Mesothelial cell of epicardium (in vitro differentiated cells): ENCODE measurements at regions not wholly inside any gene's neighbourhood (a gene's known extent, or its start where the extent isn't known, plus 50 kb on each side); places are given as distances from the start of the nearest gene placed in this dataset.
A peak's percentile ranks its signal among the peaks of the same experiment; 100 is the strongest.

Source experiments
- DNase-seq, 2 experiments: peaks; one replicate each; pipeline ENCODE4 v3.0.0; 2021; ENCODE audit warnings: low spot score in 2 of 2; ENCODE audit not compliant: unreplicated experiment in 2 of 2
- H3K27ac Mint-ChIP-seq: 2 replicates; pipeline ENCODE4 v1.8.0; 2021; ENCODE audit warnings: mixed read lengths
- H3K27me3 Mint-ChIP-seq: 2 replicates; pipeline ENCODE4 v1.8.0; 2021; ENCODE audit warnings: low read depth, mixed read lengths
- H3K36me3 Mint-ChIP-seq: 2 replicates; pipeline ENCODE4 v1.8.0; 2021; ENCODE audit warnings: mixed read lengths
- H3K4me1 Mint-ChIP-seq: 2 replicates; pipeline ENCODE4 v1.8.0; 2021; ENCODE audit warnings: mixed read lengths
- H3K4me3 Mint-ChIP-seq: 2 replicates; pipeline ENCODE4 v1.8.0; 2021; ENCODE audit warnings: mild to moderate bottlenecking, moderate library complexity, mixed read lengths
- H3K9me3 Mint-ChIP-seq: 2 replicates; pipeline ENCODE4 v1.8.0; 2021; ENCODE audit warnings: mixed read lengths
- CTCF ChIP-seq: fragments of 200-600 bp; sonication (generic); IDR thresholded peaks from one replicate; pipeline ENCODE4 v1.5.0; 2021; ENCODE audit warnings: antibody characterized with exemption; ENCODE audit not compliant: unreplicated experiment

DNA sequence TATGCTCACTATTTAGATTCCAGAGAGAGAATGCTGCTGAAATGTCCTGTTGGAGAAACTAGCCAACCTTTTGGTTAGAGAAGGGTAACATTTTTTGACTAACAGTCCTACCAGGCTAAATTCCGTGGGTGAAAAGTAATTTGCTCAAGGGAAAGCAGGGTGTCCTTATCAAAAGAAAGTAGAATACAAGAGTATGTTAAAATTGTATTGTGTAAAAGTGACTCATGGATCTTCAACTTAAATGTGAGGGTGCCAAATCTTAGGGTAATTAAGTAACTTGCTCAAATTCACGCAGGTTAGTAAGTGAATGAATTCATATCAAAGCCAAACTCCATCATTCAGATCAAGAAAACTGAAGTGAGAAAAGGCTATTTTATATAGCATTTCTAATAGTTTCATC is 81.7 kb downstream of the PCDH7 start:
- no peak for DNase-seq
- peaks cover 7% of the 10 kb centered on the region for H3K9me3 Mint-ChIP-seq
- H3K27ac Mint-ChIP-seq = no peak overlapping the region
- TF ChIP-seq CTCF = no peak
- no peaks in the 10 kb centered on the region for H3K27me3 Mint-ChIP-seq
- H3K36me3 Mint-ChIP-seq = peaks cover 22% of the 10 kb centered on the region
- H3K4me3 Mint-ChIP-seq = no peak overlapping the region
- H3K4me1 Mint-ChIP-seq = peaks cover 3% of the 10 kb centered on the region

GRCh38 chr4:30802622-30803323 is 82.6 kb downstream of the PCDH7 start:
- Mint-ChIP-seq H3K4me1 (peaks cover 4% of the 10 kb centered on the region), H3K27me3 (no peaks in the 10 kb centered on the region), H3K4me3 (no peak overlapping the region), H3K9me3 (peaks cover 7% of the 10 kb centered on the region), H3K27ac (no peak overlapping the region), H3K36me3 (peaks cover 22% of the 10 kb centered on the region)
- no peak for DNase-seq
- no peak for TF ChIP-seq CTCF

- no peak for DNase-seq
- peaks cover 7% of the 10 kb centered on the region for H3K9me3 Mint-ChIP-seq
These were observed 88.1 kb downstream of the PCDH7 start for GRCh38 chr4:30808276-30808675.

DNA sequence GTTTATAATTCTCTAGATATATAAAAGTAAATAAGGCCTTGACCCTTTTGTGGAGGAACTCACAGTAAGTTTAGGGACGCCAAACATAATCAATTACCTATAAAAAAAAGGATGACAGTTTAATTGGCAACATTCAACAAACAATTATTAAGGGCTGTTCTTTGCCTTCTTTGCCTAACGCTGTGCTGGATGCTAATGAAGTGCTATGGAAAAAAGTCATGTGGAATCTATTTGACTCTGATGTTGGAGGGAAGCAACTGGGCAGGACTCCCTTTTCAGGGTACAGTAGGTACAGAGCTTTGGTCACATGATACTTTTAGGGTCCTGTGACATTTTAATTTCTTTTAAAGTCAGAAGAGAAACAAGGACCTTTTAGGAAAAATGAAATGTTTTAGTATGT is 91.1 kb downstream of the PCDH7 start:
- no peak for DNase-seq
- TF ChIP-seq CTCF = no peak
- Mint-ChIP-seq H3K27ac (no peak overlapping the region), H3K36me3 (peaks cover 7% of the 10 kb centered on the region), H3K4me1 (peaks cover 12% of the 10 kb centered on the region), H3K27me3 (no peaks in the 10 kb centered on the region), H3K9me3 (peaks cover 6% of the 10 kb centered on the region), H3K4me3 (no peak overlapping the region)

More at GRCh38 chr4:30808276-30808675, 88.1 kb downstream of the PCDH7 start:
- Mint-ChIP-seq H3K4me1 (peaks cover 12% of the 10 kb centered on the region), H3K36me3 (peaks cover 13% of the 10 kb centered on the region), H3K4me3 (no peak overlapping the region), H3K27me3 (no peaks in the 10 kb centered on the region), H3K27ac (peak overlapping the region; percentile 8)
- TF ChIP-seq CTCF = no peak

- Mint-ChIP-seq H3K4me1 (peaks cover 14% of the 10 kb centered on the region), H3K9me3 (peaks cover 6% of the 10 kb centered on the region), H3K36me3 (peaks cover 7% of the 10 kb centered on the region), H3K4me3 (no peak overlapping the region), H3K27me3 (no peaks in the 10 kb centered on the region), H3K27ac (no peak overlapping the region)
- TF ChIP-seq CTCF = no peak
- DNase-seq = no peak
These were observed 95.5 kb downstream of the PCDH7 start for GRCh38 chr4:30815685-30816084.

DNA sequence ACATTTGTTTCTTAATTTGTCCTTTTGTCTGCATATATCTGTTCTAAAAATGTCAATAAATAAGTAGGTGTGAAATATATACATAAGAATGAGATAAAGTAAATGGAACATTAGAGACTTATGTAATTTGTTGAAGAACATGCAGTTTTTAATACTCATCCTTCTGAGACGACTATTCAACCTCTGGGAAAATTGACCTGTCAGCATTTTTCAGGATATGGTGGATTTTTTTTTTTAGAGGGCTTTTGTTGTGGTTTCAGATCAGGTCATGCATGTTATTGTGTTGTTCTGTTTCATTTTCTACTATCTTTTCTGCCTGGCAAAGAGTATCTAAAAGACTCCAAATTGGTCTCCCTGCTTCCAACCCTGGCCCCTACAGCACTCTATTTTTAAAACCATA is 97.3 kb downstream of the PCDH7 start:
- DNase-seq = no peak
- H3K36me3 Mint-ChIP-seq = peaks cover 7% of the 10 kb centered on the region
- H3K9me3 Mint-ChIP-seq = peaks cover 6% of the 10 kb centered on the region
- H3K4me3 Mint-ChIP-seq = no peak overlapping the region
- TF ChIP-seq CTCF = no peak
- H3K27ac Mint-ChIP-seq = no peak overlapping the region
- peaks cover 27% of the 10 kb centered on the region for H3K4me1 Mint-ChIP-seq
- H3K27me3 Mint-ChIP-seq = no peaks in the 10 kb centered on the region
